ENCODE measurements at regions not wholly inside any gene's neighbourhood (a gene's known extent, or its start where the extent isn't known, plus 50 kb on each side); places are given as distances from the start of the nearest gene placed in this dataset.

GRCh38 chr11:38510041-38510440 is 1912.0 kb upstream of the RAG2 start:
- no TSS peak for BruUV-seq (replicated peaks)
- RAD21 ChIA-PET (ENCODE audit: low non-redundant PET in 1 of 2, low total read pairs in 2 of 2, uncharacterized antibody in 2 of 2, unreplicated experiment in 2 of 2), result no interaction called here
- CTCF ChIA-PET, result no interaction called here

GRCh38 chr11:38503876-38504275 is 1905.8 kb upstream of the RAG2 start:
- RAD21 ChIA-PET (ENCODE audit: low non-redundant PET in 1 of 2, low total read pairs in 2 of 2, uncharacterized antibody in 2 of 2, unreplicated experiment in 2 of 2), result no interaction called here
- no peaks in the 10 kb centered on the region for H3K27me3 ChIP-seq (ENCODE audit: insufficient read depth, low read length)
- no peak for TF ChIP-seq SIN3A (IDR thresholded peaks at IDR 0.05; ENCODE audit: low read depth)
- TF ChIP-seq CBX3 (IDR thresholded peaks at IDR 0.05; ENCODE audit: low read depth), result no peak
- no peak for TF ChIP-seq ATF3 (IDR thresholded peaks at IDR 0.05)
- H3K4me2 ChIP-seq (ENCODE audit: low read length), result no peak overlapping the region
- POLR2A ChIA-PET, result no interaction called here
- intact Hi-C loops (cut with micrococcal nuclease), result no loop called here
- no peak overlapping the region for H2AFZ ChIP-seq (ENCODE audit: low read depth, low read length, poor library complexity, severe bottlenecking)
- no peak overlapping the region for H3K9ac ChIP-seq (ENCODE audit: low read length)
- H4K20me1 ChIP-seq (ENCODE audit: insufficient read depth), result no peaks in the 10 kb centered on the region
- DNase-seq (ENCODE audit: low read depth, low spot score) (no peak), ATAC-seq (no peak)
- no peaks in the 10 kb centered on the region for H3K36me3 ChIP-seq (ENCODE audit: control insufficient read depth in 1 of 2, insufficient read depth in 2 of 2, low read length in 2 of 2)
- no peak overlapping the region for H3K4me3 ChIP-seq (replicated peaks in 1 of 2; ENCODE audit: low read depth in 1 of 2, low read length in 2 of 2)
- no peak overlapping the region for H3K27ac ChIP-seq (ENCODE audit: low read depth, low read length)
- peaks cover 14 to 23% of the 10 kb centered on the region in 2 experiments; a peak in 2 of 4 replicates for H3K9me3 ChIP-seq (ENCODE audit: control insufficient read depth in 1 of 2, insufficient read depth in 1 of 2, low read depth in 1 of 2, low read length in 2 of 2)
- H3K79me2 ChIP-seq (ENCODE audit: insufficient read depth, low read length), result no peaks in the 10 kb centered on the region
- H3K4me1 ChIP-seq (ENCODE audit: control insufficient read depth in 1 of 2, insufficient read depth in 2 of 2, low read length in 2 of 2), result no peaks in the 10 kb centered on the region
- no TSS peak for BruUV-seq (replicated peaks)
- no peaks in the 10 kb centered on the region for H3K9me2 ChIP-seq (ENCODE audit: insufficient read depth)
- CTCF ChIA-PET, result no interaction called here

More at GRCh38 chr11:38510041-38510440, 1912.0 kb upstream of the RAG2 start:
- no peaks in the 10 kb centered on the region for H3K9me2 ChIP-seq (ENCODE audit: insufficient read depth)
- ATAC-seq (no peak), DNase-seq (ENCODE audit: low read depth, low spot score) (no peak)
- H2AFZ ChIP-seq (ENCODE audit: low read depth, low read length, poor library complexity, severe bottlenecking), result no peak overlapping the region
- H3K4me1 ChIP-seq (ENCODE audit: control insufficient read depth in 1 of 2, insufficient read depth in 2 of 2, low read length in 2 of 2), result no peaks in the 10 kb centered on the region
- H3K36me3 ChIP-seq (ENCODE audit: control insufficient read depth in 1 of 2, insufficient read depth in 2 of 2, low read length in 2 of 2), result no peaks in the 10 kb centered on the region
- no peaks in the 10 kb centered on the region for H3K27me3 ChIP-seq (ENCODE audit: insufficient read depth, low read length)
- no peak overlapping the region for H3K27ac ChIP-seq (ENCODE audit: low read depth, low read length)
- H3K9me3 ChIP-seq (ENCODE audit: control insufficient read depth in 1 of 2, insufficient read depth in 1 of 2, low read depth in 1 of 2, low read length in 2 of 2), result peaks cover 11 to 28% of the 10 kb centered on the region in 2 experiments; a peak in 2 of 4 replicates
- no peak overlapping the region for H3K4me3 ChIP-seq (replicated peaks in 1 of 2; ENCODE audit: low read depth in 1 of 2, low read length in 2 of 2)
- POLR2A ChIA-PET, result no interaction called here
- no peaks in the 10 kb centered on the region for H4K20me1 ChIP-seq (ENCODE audit: insufficient read depth)
- TF ChIP-seq ZFX (IDR thresholded peaks at IDR 0.05) (no peak), MAX (IDR thresholded peaks at IDR 0.05) (no peak), EZH2phosphoT487 (IDR thresholded peaks at IDR 0.05; ENCODE audit: borderline replicate concordance) (no peak), SP1 (IDR thresholded peaks at IDR 0.05; ENCODE audit: low read depth) (no peak), POLR2A (IDR thresholded peaks at IDR 0.05; ENCODE audit: borderline replicate concordance, extremely low read depth, insufficient read depth, insufficient read length) (no peak)
- H3K4me2 ChIP-seq (ENCODE audit: low read length), result no peak overlapping the region
- no peak overlapping the region for H3K9ac ChIP-seq (ENCODE audit: low read length)
- intact Hi-C loops (cut with micrococcal nuclease), result no loop called here
- H3K79me2 ChIP-seq (ENCODE audit: insufficient read depth, low read length), result no peaks in the 10 kb centered on the region
